DOHH2 (cell line): ENCODE measurements at regions not wholly inside any gene's neighbourhood (a gene's known extent, or its start where the extent isn't known, plus 50 kb on each side); places are given as distances from the start of the nearest gene placed in this dataset.
A peak's percentile ranks its signal among the peaks of the same experiment; 100 is the strongest.

Source experiments
- H3F3A ChIP-seq: fragments of 200-600 bp; sonication (generic), shearing (Covaris generic); 2 replicates; pipeline ENCODE4 v1.6.0; 2016; ENCODE audit warnings: antibody characterized with exemption, mild to moderate bottlenecking; ENCODE audit not compliant: control insufficient read depth, insufficient read depth
- H3K27ac ChIP-seq: fragments of 200-600 bp; sonication (generic); 2 replicates; pipeline ENCODE4 v1.5.1; 2014; ENCODE audit warnings: low read depth, mild to moderate bottlenecking, low read length, moderate library complexity
- H3K27me3 ChIP-seq: fragments of 200-600 bp; sonication (generic); 2 replicates; pipeline ENCODE4 v1.6.1; 2014; ENCODE audit warnings: mild to moderate bottlenecking, low read length, mixed read lengths; ENCODE audit not compliant: control insufficient read depth
- H3K36me3 ChIP-seq: fragments of 200-600 bp; sonication (generic); 2 replicates; pipeline ENCODE4 v1.6.1; 2014; ENCODE audit warnings: mild to moderate bottlenecking, low read length, moderate library complexity, mixed read lengths; ENCODE audit not compliant: control insufficient read depth
- H3K4me1 ChIP-seq: fragments of 200-600 bp; sonication (generic); 2 replicates; pipeline ENCODE4 v1.6.1; 2014; ENCODE audit warnings: mild to moderate bottlenecking, low read length, mixed read lengths; ENCODE audit not compliant: control insufficient read depth
- H3K4me2 ChIP-seq: fragments of 200-600 bp; sonication (generic); 2 replicates; pipeline ENCODE4 v1.6.0; 2014; ENCODE audit warnings: mild to moderate bottlenecking, low read length, moderate library complexity
- H3K4me3 ChIP-seq: fragments of 200-600 bp; sonication (generic); 2 replicates; pipeline ENCODE4 v1.5.1; 2014; ENCODE audit warnings: mild to moderate bottlenecking, low read length, mixed read lengths
- H3K79me2 ChIP-seq: fragments of 200-600 bp; sonication (generic); 2 replicates; pipeline ENCODE4 v1.6.1; 2014; ENCODE audit warnings: mild to moderate bottlenecking, low read length, mixed read lengths; ENCODE audit not compliant: control insufficient read depth
- H3K9me2 ChIP-seq: fragments of 200-600 bp; sonication (generic); replicated peaks from 2 replicates; pipeline ENCODE4 v1.6.1; 2014; ENCODE audit warnings: mild to moderate bottlenecking, low read length, mixed read lengths; ENCODE audit not compliant: control insufficient read depth
- H3K9me3 ChIP-seq: fragments of 200-600 bp; sonication (generic); 2 replicates; pipeline ENCODE4 v1.6.1; 2014; ENCODE audit warnings: antibody characterized with exemption, low read length, mixed read lengths; ENCODE audit not compliant: control insufficient read depth, insufficient read depth
- H4K20me1 ChIP-seq: fragments of 200-600 bp; sonication (generic); 2 replicates; pipeline ENCODE4 v1.6.0; 2014; ENCODE audit warnings: low read depth, mild to moderate bottlenecking, antibody characterized with exemption, low read length, moderate library complexity; ENCODE audit not compliant: control insufficient read depth, insufficient read depth
- CTCF ChIP-seq: fragments of 200-600 bp; sonication (generic); IDR thresholded peaks from one replicate; pipeline ENCODE4 v1.5.1; 2014; ENCODE audit warnings: antibody characterized with exemption, mild to moderate bottlenecking, low read depth, low read length; ENCODE audit not compliant: poor library complexity, severe bottlenecking
- EZH2phosphoT487 ChIP-seq: fragments of 200-600 bp; sonication (generic); IDR thresholded peaks from 2 replicates; pipeline ENCODE4 v1.6.1; 2017; ENCODE audit warnings: borderline replicate concordance, mild to moderate bottlenecking, antibody characterized with exemption, low read length, moderate library complexity, mixed read lengths

- Histone ChIP-seq H4K20me1 (no peaks in the 10 kb centered on the region), H3K9me3 (no peaks in the 10 kb centered on the region), H3K4me1 (no peaks in the 10 kb centered on the region), H3F3A (no peaks in the 10 kb centered on the region), H3K27me3 (no peaks in the 10 kb centered on the region), H3K36me3 (no peaks in the 10 kb centered on the region), H3K27ac (no peak overlapping the region), H3K9me2 (no peaks in the 10 kb centered on the region), H3K4me2 (no peak overlapping the region), H3K79me2 (no peaks in the 10 kb centered on the region), H3K4me3 (no peak overlapping the region)
- TF ChIP-seq CTCF (peak; percentile 59), EZH2phosphoT487 (no peak)
These were observed 531.0 kb downstream of the SMARCA1 start for GRCh38 chrX:128992107-128992971.

GRCh38 chrX:128975745-128976144 lies 547.5 kb downstream of the SMARCA1 start:
- Histone ChIP-seq H3F3A (no peaks in the 10 kb centered on the region), H3K36me3 (no peaks in the 10 kb centered on the region), H3K9me3 (no peaks in the 10 kb centered on the region), H3K27me3 (no peaks in the 10 kb centered on the region), H3K27ac (no peak overlapping the region), H3K4me2 (no peak overlapping the region), H3K9me2 (no peaks in the 10 kb centered on the region), H3K4me3 (no peak overlapping the region), H3K4me1 (no peaks in the 10 kb centered on the region), H3K79me2 (no peaks in the 10 kb centered on the region), H4K20me1 (no peaks in the 10 kb centered on the region)
- TF ChIP-seq EZH2phosphoT487 (no peak), CTCF (peak; percentile 64)

GRCh38 chrX:128973033-128973432 lies 550.3 kb downstream of the SMARCA1 start:
- Histone ChIP-seq H3K27ac (no peak overlapping the region), H3K4me3 (no peak overlapping the region), H3K9me2 (no peaks in the 10 kb centered on the region), H3K27me3 (no peaks in the 10 kb centered on the region), H3F3A (no peaks in the 10 kb centered on the region), H3K4me2 (no peak overlapping the region), H3K9me3 (no peaks in the 10 kb centered on the region), H4K20me1 (no peaks in the 10 kb centered on the region), H3K36me3 (no peaks in the 10 kb centered on the region), H3K4me1 (no peaks in the 10 kb centered on the region), H3K79me2 (no peaks in the 10 kb centered on the region)
- TF ChIP-seq CTCF (no peak), EZH2phosphoT487 (no peak)
